ENCODE measurements at regions not wholly inside any gene's neighbourhood (a gene's known extent, or its start where the extent isn't known, plus 50 kb on each side); places are given as distances from the start of the nearest gene placed in this dataset.

GRCh38 chr3:17915341-17915740 lies 172.9 kb upstream of the TBC1D5 start:
- ChIA-PET POLR2A (no interaction called here), CTCF (ENCODE audit: unreplicated experiment) (no interaction called here)
- Histone ChIP-seq H3K4me3 (ENCODE audit: low read depth, low read length, poor library complexity, severe bottlenecking) (no peak overlapping the region), H3K9me2 (ENCODE audit: insufficient read depth, low read length) (no peaks in the 10 kb centered on the region), H3K9me3 (ENCODE audit: low read length) (no peaks in the 10 kb centered on the region), H4K20me1 (ENCODE audit: insufficient read depth, low read length) (no peaks in the 10 kb centered on the region), H3K4me1 (ENCODE audit: insufficient read depth, low read length, poor library complexity, severe bottlenecking) (peaks cover 33% of the 10 kb centered on the region), H3K27ac (ENCODE audit: low read depth, low read length, poor library complexity, severe bottlenecking) (no peak overlapping the region), H2AFZ (ENCODE audit: low read length) (no peak overlapping the region), H3K79me2 (ENCODE audit: insufficient read depth, low read depth, low read length) (no peaks in the 10 kb centered on the region), H3K4me2 (ENCODE audit: low read length) (no peak overlapping the region), H3K36me3 (ENCODE audit: insufficient read depth, low read length) (no peaks in the 10 kb centered on the region)
- DNase-seq (ENCODE audit: low spot score): no peak
- intact Hi-C loops (cut with micrococcal nuclease; ENCODE audit: unreplicated experiment): no loop called here
- BruUV-seq (replicated peaks): no TSS peak
- TF ChIP-seq EZH2phosphoT487 (IDR thresholded peaks at IDR 0.05; ENCODE audit: borderline replicate concordance, low read depth, low read length): no peak
- TF ChIP-seq CTCF (conservative IDR thresholded peaks at IDR 0.05; ENCODE audit: low read length): no peak

GRCh38 chr3:17913359-17913758 lies 170.9 kb upstream of the TBC1D5 start:
- POLR2A ChIA-PET: interaction anchor here (0.7 kb wide), 1 partner anchor 12 kb away, joined by 4 read pairs; no protein-coding TSS in a partner anchor
- H3K27ac ChIP-seq (ENCODE audit: low read depth, low read length, poor library complexity, severe bottlenecking): no peak overlapping the region

More at GRCh38 chr3:17913359-17913758, 170.9 kb upstream of the TBC1D5 start:
- TF ChIP-seq CTCF (conservative IDR thresholded peaks at IDR 0.05; ENCODE audit: low read length): no peak
- no peak for TF ChIP-seq EZH2phosphoT487 (IDR thresholded peaks at IDR 0.05; ENCODE audit: borderline replicate concordance, low read depth, low read length)
- Histone ChIP-seq H3K4me1 (ENCODE audit: insufficient read depth, low read length, poor library complexity, severe bottlenecking) (peaks cover 34% of the 10 kb centered on the region), H3K36me3 (ENCODE audit: insufficient read depth, low read length) (no peaks in the 10 kb centered on the region), H3K4me3 (ENCODE audit: low read depth, low read length, poor library complexity, severe bottlenecking) (no peak overlapping the region), H4K20me1 (ENCODE audit: insufficient read depth, low read length) (no peaks in the 10 kb centered on the region), H3K9me3 (ENCODE audit: low read length) (no peaks in the 10 kb centered on the region), H2AFZ (ENCODE audit: low read length) (peak overlapping the region; percentile 85), H3K79me2 (ENCODE audit: insufficient read depth, low read depth, low read length) (no peaks in the 10 kb centered on the region), H3K4me2 (ENCODE audit: low read length) (0 out of 2 replicates have a peak overlapping the region, but pooled peaks have one; percentile 60), H3K9me2 (ENCODE audit: insufficient read depth, low read length) (no peaks in the 10 kb centered on the region)
- no TSS peak for BruUV-seq (replicated peaks)
- intact Hi-C loops (cut with micrococcal nuclease; ENCODE audit: unreplicated experiment): no loop called here
- DNase-seq (ENCODE audit: low spot score): no peak
- CTCF ChIA-PET (ENCODE audit: unreplicated experiment): no interaction called here
